GM23338 (cell line): ENCODE measurements at regions not wholly inside any gene's neighbourhood (a gene's known extent, or its start where the extent isn't known, plus 50 kb on each side); places are given as distances from the start of the nearest gene placed in this dataset.

ENCODE experiments used
- CREB1 ChIP-seq: fragments of 250-450 bp; sonication (Bioruptor Pico); IDR thresholded peaks from 2 replicates; pipeline ENCODE4 v1.5.0; 2020; ENCODE audit warnings: low read depth, mild to moderate bottlenecking, moderate library complexity
- CTCF ChIP-seq, 2 experiments: fragments of 200-600 bp in 1 of 2; sonication (generic) in 1 of 2; conservative IDR thresholded peaks; 2 replicates each; pipeline versions ENCODE4 v1.5.1 to v1.6.1; 2016 to 2017; ENCODE audit warnings: antibody characterized with exemption in 2 of 2, low read depth in 2 of 2, mild to moderate bottlenecking in 2 of 2, moderate library complexity in 1 of 2
- EZH2 ChIP-seq: fragments of 200-600 bp; sonication (generic); IDR thresholded peaks from one replicate; pipeline ENCODE4 v1.8.0; 2017; ENCODE audit warnings: antibody characterized with exemption, mild to moderate bottlenecking, low read depth; ENCODE audit not compliant: unreplicated experiment
- EZH2phosphoT487 ChIP-seq: fragments of 200-600 bp; sonication (generic); IDR thresholded peaks from one replicate; pipeline ENCODE4 v1.8.1; 2018; ENCODE audit warnings: antibody characterized with exemption; ENCODE audit not compliant: unreplicated experiment
- JUNB ChIP-seq: IDR thresholded peaks from one replicate; pipeline ENCODE4 v1.6.1; 2016; ENCODE audit warnings: antibody characterized with exemption; ENCODE audit not compliant: unreplicated experiment
- POLR2AphosphoS5 ChIP-seq: IDR thresholded peaks from 2 replicates; pipeline ENCODE4 v1.6.1; 2016; ENCODE audit warnings: antibody characterized with exemption, low read depth
- STAT1 ChIP-seq: IDR thresholded peaks from one replicate; pipeline ENCODE4 v1.6.1; 2016; ENCODE audit warnings: antibody characterized with exemption; ENCODE audit not compliant: unreplicated experiment
- ZNF114 ChIP-seq: fragments of 250-450 bp; sonication (Bioruptor Pico); IDR thresholded peaks from 2 replicates; pipeline ENCODE4 v1.5.0; 2020; ENCODE audit warnings: mild to moderate bottlenecking, moderate library complexity
- ZNF331 ChIP-seq: fragments of 250-450 bp; sonication (Bioruptor Pico); IDR thresholded peaks from 2 replicates; pipeline ENCODE4 v1.5.0; 2020; ENCODE audit warnings: low read depth, mild to moderate bottlenecking, moderate library complexity
- TF ChIP-seq, protein P1 (sequence below): IDR thresholded peaks from one replicate; pipeline ENCODE4 v1.6.1; 2018; ENCODE audit warnings: antibody characterized with exemption; ENCODE audit not compliant: unreplicated experiment

- TF ChIP-seq EZH2 (no peak), CTCF (conservative IDR thresholded peaks at IDR 0.05; ENCODE audit: low read depth in 2 of 2) (no peak), POLR2AphosphoS5 (no peak), EZH2phosphoT487 (no peak), ZNF331 (CRISPR knock-in tag) (no peak), JUNB (no peak), CREB1 (CRISPR knock-in tag) (no peak), ZNF114 (CRISPR knock-in tag) (no peak), STAT1 (no peak)
- TF ChIP-seq, protein P1, sequence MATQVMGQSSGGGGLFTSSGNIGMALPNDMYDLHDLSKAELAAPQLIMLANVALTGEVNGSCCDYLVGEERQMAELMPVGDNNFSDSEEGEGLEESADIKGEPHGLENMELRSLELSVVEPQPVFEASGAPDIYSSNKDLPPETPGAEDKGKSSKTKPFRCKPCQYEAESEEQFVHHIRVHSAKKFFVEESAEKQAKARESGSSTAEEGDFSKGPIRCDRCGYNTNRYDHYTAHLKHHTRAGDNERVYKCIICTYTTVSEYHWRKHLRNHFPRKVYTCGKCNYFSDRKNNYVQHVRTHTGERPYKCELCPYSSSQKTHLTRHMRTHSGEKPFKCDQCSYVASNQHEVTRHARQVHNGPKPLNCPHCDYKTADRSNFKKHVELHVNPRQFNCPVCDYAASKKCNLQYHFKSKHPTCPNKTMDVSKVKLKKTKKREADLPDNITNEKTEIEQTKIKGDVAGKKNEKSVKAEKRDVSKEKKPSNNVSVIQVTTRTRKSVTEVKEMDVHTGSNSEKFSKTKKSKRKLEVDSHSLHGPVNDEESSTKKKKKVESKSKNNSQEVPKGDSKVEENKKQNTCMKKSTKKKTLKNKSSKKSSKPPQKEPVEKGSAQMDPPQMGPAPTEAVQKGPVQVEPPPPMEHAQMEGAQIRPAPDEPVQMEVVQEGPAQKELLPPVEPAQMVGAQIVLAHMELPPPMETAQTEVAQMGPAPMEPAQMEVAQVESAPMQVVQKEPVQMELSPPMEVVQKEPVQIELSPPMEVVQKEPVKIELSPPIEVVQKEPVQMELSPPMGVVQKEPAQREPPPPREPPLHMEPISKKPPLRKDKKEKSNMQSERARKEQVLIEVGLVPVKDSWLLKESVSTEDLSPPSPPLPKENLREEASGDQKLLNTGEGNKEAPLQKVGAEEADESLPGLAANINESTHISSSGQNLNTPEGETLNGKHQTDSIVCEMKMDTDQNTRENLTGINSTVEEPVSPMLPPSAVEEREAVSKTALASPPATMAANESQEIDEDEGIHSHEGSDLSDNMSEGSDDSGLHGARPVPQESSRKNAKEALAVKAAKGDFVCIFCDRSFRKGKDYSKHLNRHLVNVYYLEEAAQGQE, result no peak
These were observed 211.5 kb upstream of the TNRC6C start for GRCh38 chr17:77746896-77747554.
